Neural cell (in vitro differentiated cells): ENCODE measurements at regions not wholly inside any gene's neighbourhood (a gene's known extent, or its start where the extent isn't known, plus 50 kb on each side); places are given as distances from the start of the nearest gene placed in this dataset.

Source experiments
- CTCF ChIP-seq: fragments of 450-650 bp; IDR thresholded peaks from 2 replicates; pipeline ENCODE4 v1.5.1; 2014; ENCODE audit warnings: antibody characterized with exemption, mild to moderate bottlenecking, moderate library complexity; ENCODE audit not compliant: poor library complexity, severe bottlenecking
- EP300 ChIP-seq: fragments of 450-650 bp; conservative IDR thresholded peaks from 2 replicates; pipeline ENCODE4 v1.6.1; 2014; ENCODE audit warnings: antibody characterized with exemption, mild to moderate bottlenecking, moderate library complexity; ENCODE audit not compliant: poor library complexity, severe bottlenecking
- EZH2 ChIP-seq: fragments of 200-600, 300-800 bp; shearing (Covaris generic), sonication (generic); IDR thresholded peaks from 2 replicates; pipeline ENCODE4 v1.6.1; 2014; ENCODE audit warnings: antibody characterized with exemption, low read length, borderline replicate concordance, mild to moderate bottlenecking; ENCODE audit not compliant: insufficient read depth, poor library complexity, severe bottlenecking
- POLR2AphosphoS5 ChIP-seq: IDR thresholded peaks from 2 replicates; pipeline ENCODE4 v1.6.1; 2012
- RAD21 ChIP-seq: fragments of 450-650 bp; conservative IDR thresholded peaks from 2 replicates; pipeline ENCODE4 v1.6.1; 2014; ENCODE audit warnings: antibody characterized with exemption, mild to moderate bottlenecking, moderate library complexity
- REST ChIP-seq: IDR thresholded peaks from 2 replicates; pipeline ENCODE4 v1.6.1; 2012; ENCODE audit warnings: borderline replicate concordance

DNA sequence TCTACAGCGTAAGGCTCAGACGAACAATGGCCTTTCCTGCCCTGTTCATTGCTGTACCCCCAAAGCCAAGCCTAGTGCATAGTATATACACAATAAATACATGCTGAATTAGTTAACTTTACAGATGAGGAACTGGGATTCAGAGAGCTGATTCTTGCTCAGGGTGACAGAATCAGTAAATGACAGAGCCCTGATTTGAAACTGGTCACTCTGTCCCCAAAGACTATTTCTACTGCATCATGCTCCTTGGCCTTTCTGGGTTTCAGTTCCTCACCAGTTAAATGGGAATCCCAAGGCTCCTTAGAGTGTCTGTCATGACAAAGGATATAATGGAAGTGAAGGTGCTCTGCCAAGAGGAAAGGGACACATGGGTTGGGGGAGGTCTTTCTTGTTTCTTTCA lies 50.5 kb upstream of the TSKU start:
- TF ChIP-seq POLR2AphosphoS5 (no peak), CTCF (no peak), RAD21 (no peak), EP300 (no peak), REST (no peak), EZH2 (no peak)
